ENCODE measurements at regions not wholly inside any gene's neighbourhood (a gene's known extent, or its start where the extent isn't known, plus 50 kb on each side); places are given as distances from the start of the nearest gene placed in this dataset.
A peak's percentile ranks its signal among the peaks of the same experiment; 100 is the strongest.

- no peak for DNase-seq (ENCODE audit: low read depth in 2 of 2)
Observed at GRCh38 chr13:50195045-50195444, 179.8 kb downstream of the KCNRG start.

DNA sequence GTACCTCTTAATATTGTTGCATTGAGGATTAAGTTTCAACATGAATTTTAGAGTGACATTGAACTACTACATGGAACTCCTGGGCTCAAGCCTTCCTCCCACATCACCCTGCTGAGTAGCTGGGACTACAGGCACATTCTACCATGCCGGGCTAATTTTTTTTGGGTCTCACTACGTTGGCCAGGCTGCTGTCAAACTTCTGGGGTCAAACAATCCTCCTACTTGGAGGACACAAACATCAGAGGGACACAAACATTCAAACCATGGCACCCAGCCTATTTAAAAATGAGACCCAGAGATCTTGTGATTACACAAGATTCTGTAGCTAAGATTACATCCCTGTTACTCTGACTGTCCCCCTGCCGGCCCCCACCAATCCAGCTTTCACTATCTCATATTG lies 180.9 kb downstream of the KCNRG start:
- no peak for DNase-seq (ENCODE audit: low read depth in 2 of 2)

DNA sequence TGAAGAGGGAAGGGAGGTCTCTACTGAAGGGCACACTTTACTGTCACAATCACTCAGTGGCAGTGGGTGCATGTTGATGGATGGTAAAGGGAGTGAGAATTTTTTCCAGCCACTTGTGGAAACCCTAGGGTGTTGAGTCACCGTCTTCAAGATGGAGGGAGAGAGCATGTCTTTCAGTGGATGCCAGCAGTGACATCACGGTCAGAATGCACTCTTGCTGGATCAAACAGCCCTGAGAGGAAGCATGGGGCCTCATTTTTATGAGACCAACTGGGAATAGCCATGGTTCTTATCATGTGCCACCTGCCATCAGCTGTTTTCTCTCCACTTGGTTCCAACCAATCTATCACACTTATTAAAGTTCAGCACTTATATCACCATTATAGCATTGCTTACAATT lies 182.5 kb downstream of the KCNRG start:
- DNase-seq (ENCODE audit: low read depth in 2 of 2): no peak

DNA sequence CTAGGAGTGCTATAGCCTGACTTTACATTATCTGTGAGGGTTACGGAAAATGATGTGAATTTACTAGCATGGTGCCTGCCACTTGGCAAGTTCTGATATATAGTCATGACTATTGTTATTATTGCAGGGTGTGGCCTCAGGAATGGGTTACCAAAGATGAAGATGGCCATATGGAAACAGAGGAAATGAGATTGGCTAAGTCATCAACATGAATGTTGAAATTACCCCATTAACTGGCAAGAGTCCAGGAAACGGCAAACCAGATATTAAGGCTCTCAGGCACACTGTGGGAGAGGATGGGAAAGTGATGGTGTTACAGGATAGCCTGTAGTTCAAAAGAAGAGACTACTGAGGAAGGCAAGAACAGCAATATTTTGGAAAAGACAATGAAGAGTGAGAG lies 183.3 kb downstream of the KCNRG start:
- no peak for DNase-seq (ENCODE audit: low read depth in 2 of 2)

DNA sequence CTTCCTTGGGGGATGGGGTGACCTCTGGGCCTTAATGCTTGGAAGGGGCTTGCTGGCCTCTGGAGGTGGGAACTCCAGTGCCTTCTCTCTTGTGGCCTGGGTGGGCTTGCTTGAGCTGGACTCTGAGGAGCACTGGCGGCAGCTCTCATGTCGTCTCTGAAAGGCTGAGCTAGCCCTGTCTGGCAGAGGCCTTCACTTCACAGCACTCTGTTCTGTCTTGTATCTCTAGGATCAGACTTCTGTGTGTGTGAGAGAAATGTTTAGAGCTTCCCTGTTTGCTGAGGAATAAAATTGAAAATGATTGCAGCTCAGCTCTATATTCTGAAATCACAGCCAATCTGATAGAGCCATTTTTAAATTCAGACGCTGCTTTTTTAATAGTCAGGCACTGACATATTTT lies 185.3 kb downstream of the KCNRG start:
- DNase-seq (ENCODE audit: low read depth in 2 of 2): no peak

GRCh38 chr13:50200988-50201387 lies 185.7 kb downstream of the KCNRG start:
- DNase-seq (ENCODE audit: low read depth in 2 of 2): no peak

- no peak for DNase-seq (ENCODE audit: low read depth in 2 of 2)
Observed at GRCh38 chr13:50202485-50202884, 187.2 kb downstream of the KCNRG start.

GRCh38 chr13:50203256-50203941 lies 188.2 kb downstream of the KCNRG start:
- no peak for DNase-seq (ENCODE audit: low read depth in 2 of 2)

DNA sequence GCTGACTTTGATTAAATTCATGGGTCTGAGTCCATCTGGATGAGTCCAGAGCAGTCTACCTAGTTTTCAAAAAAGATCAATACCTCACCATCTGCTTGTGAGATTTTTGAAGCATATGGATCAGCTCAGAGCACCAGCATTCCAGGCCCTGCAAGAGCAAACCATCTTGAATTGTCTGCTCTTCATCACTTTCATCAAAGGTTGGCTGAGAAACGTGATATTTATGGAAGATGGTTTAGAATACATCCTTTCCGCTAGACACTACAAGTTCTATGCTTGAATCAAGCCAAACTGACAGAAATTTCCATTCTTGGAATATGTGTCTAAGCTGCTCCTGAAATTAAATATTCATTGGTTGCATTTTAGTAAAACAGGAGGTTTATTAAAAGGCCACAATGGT lies 190.3 kb downstream of the KCNRG start:
- no peak for DNase-seq (ENCODE audit: low read depth in 2 of 2)

DNA sequence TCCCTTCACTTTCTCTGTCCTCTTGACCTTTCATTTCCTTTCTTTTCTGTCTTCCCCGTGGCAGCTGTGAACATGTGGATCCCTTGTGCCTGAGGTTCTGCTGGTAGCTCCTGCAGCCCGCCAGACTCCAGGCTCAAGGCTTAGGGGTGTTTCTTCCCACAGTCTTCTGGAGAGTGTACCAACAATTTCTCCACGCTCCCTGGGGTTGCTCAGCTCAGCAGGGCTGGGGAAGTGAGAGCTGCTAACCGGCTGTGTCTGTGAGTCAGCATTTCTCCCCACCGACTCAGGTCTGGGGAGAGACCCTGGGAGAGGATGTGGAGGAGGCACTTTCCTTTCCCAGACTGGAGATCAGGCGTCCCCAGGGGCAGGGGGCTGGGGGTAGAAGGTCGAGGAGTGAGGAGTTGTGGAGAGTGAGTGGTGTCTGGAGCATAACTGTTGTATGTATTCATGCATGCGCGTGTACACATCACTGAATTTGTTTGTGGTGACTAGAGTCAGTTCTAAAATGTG lies 193.6 kb downstream of the KCNRG start:
- no peak for DNase-seq (ENCODE audit: low read depth in 2 of 2)

DNA sequence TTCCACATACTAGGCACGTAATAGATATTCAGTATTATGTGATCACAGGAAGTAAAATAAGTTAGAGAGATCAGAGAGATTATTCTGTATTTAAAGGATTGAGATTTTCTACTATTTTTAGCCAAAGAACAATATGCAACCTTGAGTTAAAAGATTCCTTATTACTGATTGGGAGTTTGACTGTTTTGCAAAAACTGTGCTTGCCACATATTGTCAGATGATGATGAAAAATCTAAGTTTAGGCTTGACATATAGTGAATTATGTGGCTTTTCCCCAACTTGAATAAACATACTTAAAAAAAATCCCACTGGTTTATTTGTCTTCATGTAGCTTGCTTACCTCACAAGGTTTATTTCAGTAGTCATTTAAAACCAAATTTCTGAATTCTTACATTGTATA lies 194.4 kb downstream of the KCNRG start:
- no peak for DNase-seq (ENCODE audit: low read depth in 2 of 2)

GRCh38 chr13:50213526-50213925 lies 198.3 kb downstream of the KCNRG start:
- DNase-seq (ENCODE audit: low read depth in 2 of 2): no peak

GRCh38 chr13:50214514-50214913 lies 199.3 kb downstream of the KCNRG start:
- DNase-seq (ENCODE audit: low read depth in 2 of 2): no peak

- DNase-seq (ENCODE audit: low read depth in 2 of 2): no peak
Observed at GRCh38 chr13:50215399-50215798, 200.2 kb downstream of the KCNRG start.

DNA sequence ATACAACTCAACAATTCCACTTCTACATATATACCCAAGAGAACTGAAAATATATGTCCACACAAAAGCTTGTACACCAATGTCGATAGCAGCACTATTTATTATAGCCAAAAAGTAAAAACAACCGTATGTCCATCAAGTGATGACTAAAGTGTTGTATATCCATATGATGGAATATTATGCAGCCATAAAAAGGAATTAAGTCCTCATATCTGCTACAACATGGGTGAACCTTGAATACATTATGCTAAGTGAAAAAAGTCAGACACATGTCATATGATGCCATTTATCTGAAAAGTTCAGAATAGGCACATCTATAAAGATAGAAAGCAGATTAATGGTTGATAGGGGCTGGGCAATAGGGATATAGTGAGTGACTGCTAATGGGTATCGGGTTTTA lies 204.5 kb downstream of the KCNRG start:
- no peak for DNase-seq (ENCODE audit: low read depth in 2 of 2)

GRCh38 chr13:50220938-50221337 lies 205.7 kb downstream of the KCNRG start:
- no peak for DNase-seq (ENCODE audit: low read depth in 2 of 2)

- DNase-seq (ENCODE audit: low read depth in 2 of 2): no peak
Observed at GRCh38 chr13:50222569-50223332, 207.5 kb downstream of the KCNRG start.

DNA sequence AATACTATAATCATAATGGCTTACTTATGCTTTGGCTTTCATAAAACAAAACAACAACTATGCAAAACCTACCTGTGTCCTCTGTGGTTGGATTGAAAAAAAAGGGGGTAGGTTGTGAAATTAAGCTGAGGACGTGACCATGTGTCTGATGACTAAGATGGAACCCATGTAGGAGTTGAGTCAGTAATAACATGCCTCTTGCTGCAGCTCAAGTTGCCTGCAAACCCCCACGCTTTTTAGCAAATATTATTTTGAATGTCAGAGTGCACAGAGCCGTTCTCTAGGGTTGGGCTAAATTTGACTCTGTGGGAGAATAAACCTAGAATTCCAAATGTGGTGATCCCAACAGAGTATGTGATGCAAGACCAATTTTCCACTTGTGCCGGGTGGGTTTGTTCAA lies 209.3 kb downstream of the KCNRG start:
- DNase-seq (ENCODE audit: low read depth in 2 of 2): no peak

DNA sequence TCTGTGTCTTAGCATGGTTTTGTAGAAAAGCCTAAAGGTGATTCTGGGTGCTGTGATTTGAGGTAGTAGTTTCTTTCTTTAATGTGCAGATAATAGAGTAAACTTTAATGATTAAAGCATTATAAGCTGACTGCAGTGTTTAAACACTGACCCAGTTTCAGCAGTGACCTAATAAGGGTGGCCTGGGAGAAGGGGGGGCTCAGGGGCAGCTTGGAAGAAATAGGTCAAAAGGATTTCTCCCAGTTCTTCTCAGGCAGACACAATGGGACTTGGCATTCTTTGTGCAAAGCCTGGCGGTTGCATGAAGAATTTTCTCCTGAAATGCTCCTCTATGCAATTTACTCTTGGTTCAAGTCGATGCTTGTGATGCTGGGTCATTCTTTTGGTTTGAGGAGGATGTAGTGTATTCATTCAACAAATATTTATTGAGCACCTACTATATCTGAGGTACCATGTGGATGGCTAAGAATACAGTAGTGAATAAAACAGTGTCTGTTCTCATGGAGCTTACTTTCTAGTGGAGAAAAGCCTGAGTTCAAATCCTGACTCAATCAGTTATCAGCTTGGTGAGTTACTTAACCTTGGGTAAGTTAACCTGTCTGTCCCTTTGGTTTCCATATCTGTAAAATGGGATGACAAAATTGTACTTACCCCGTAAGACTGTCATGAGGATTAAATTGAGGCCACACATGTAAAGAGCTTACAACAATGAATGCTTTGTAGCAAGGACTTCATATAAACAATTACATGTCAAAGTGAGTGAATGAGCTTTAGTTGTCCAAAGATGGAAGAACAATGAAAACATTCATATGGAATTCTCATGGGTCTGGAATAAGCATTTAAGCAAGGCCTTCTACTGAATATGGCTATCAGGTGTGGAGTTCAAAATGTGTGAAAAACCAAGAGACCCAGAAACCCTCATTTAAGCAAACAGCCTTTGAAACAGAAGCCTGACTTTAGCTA lies 210.2 kb downstream of the KCNRG start:
- DNase-seq (ENCODE audit: low read depth in 2 of 2): no peak

DNA sequence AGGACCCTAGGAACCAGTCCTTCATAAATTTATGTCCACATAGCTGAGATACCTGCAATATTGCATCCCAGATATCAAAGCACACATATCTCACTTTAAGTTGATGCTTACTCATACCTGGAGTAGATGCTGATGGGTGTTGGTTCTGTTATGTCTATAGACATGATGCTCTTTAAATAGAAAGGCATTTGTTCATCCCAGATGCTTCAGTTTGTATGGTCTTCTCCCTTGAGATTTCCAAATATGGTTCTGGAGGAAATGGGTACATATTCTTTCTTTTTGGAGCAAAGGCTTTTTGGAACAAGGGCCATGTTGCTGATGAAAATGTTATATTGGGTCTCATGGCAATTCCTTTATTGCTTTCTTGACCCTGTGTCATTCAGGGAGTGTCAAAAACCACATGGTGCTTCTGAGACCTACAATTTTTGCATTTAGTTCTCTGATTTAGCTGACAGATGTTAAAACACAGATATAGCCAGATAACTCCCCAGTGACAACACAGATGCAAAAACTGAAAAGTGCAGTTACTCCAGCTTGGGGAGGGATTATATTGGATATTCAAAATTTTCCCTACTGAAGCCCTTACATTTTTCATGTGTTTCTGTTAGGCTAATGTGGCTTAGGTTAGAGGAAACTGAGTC lies 211.4 kb downstream of the KCNRG start:
- no peak for DNase-seq (ENCODE audit: low read depth in 2 of 2)

DNA sequence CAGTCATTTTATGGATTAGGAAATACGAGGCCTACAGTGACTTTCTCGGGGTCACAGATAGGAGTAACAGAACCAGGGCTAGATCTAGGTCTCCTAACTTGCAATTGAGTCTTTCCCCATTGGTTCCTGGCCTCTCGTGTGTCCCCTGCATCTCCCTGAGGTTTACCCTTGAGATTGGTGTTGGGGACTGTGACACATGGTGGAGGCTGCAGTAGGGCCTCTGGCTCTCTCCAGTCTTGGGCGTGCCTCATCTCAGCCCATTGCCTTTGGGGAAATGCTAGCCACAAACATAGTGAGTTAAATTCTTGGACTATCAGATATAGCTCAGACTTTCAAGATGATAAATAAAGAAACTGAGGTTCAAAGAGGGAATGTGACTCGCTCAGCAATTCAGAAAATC lies 212.1 kb downstream of the KCNRG start:
- DNase-seq (ENCODE audit: low read depth in 2 of 2): peak in 1 of 2 experiments; percentile 30

GRCh38 chr13:50228527-50228926 lies 213.3 kb downstream of the KCNRG start:
- DNase-seq (ENCODE audit: low read depth in 2 of 2): no peak
